ENCODE measurements at regions not wholly inside any gene's neighbourhood (a gene's known extent, or its start where the extent isn't known, plus 50 kb on each side); places are given as distances from the start of the nearest gene placed in this dataset.
"Not testable (repeated sequence)": the region's sequence is repeated elsewhere in the genome, so short reads cannot be mapped to it uniquely, and the experiment has no call there.

GRCh38 chr2:52428224-52428623, 1339.4 kb upstream of the CHAC2 start:
- no peak for DNase-seq

GRCh38 chr2:52423655-52424054, 1343.9 kb upstream of the CHAC2 start:
- DNase-seq = no peak

GRCh38 chr2:52423111-52423510, 1344.5 kb upstream of the CHAC2 start:
- DNase-seq = no peak

GRCh38 chr2:52416340-52416739, 1351.3 kb upstream of the CHAC2 start:
- DNase-seq = no peak

GRCh38 chr2:52414561-52415295, 1352.9 kb upstream of the CHAC2 start:
- no peak for DNase-seq

- not testable (repeated sequence) for DNase-seq
Observed at GRCh38 chr2:52409308-52410118, 1358.1 kb upstream of the CHAC2 start.

GRCh38 chr2:52405980-52406379, 1361.6 kb upstream of the CHAC2 start:
- DNase-seq = no peak

- no peak for DNase-seq
Observed at GRCh38 chr2:52404866-52405265, 1362.7 kb upstream of the CHAC2 start.

- DNase-seq = no peak
Observed at GRCh38 chr2:52404046-52404445, 1363.6 kb upstream of the CHAC2 start.

GRCh38 chr2:52402128-52402527, 1365.5 kb upstream of the CHAC2 start:
- no peak for DNase-seq

- DNase-seq = no peak
Observed at GRCh38 chr2:52396836-52397235, 1364.9 kb upstream of the NRXN1 start.

GRCh38 chr2:52395912-52396311, 1364.0 kb upstream of the NRXN1 start:
- DNase-seq = no peak

GRCh38 chr2:52391621-52392020, 1359.7 kb upstream of the NRXN1 start:
- DNase-seq = no peak

GRCh38 chr2:52390651-52391050, 1358.7 kb upstream of the NRXN1 start:
- DNase-seq = no peak

- no peak for DNase-seq
Observed at GRCh38 chr2:52387937-52388590, 1356.1 kb upstream of the NRXN1 start.

- no peak for DNase-seq
Observed at GRCh38 chr2:52386433-52387030, 1354.6 kb upstream of the NRXN1 start.

- DNase-seq = no peak
Observed at GRCh38 chr2:52383541-52383940, 1351.6 kb upstream of the NRXN1 start.

GRCh38 chr2:52369178-52369577, 1337.2 kb upstream of the NRXN1 start:
- DNase-seq = no peak

GRCh38 chr2:52368141-52368540, 1336.2 kb upstream of the NRXN1 start:
- DNase-seq = no peak

GRCh38 chr2:52365946-52366345, 1334.0 kb upstream of the NRXN1 start:
- DNase-seq = no peak

- no peak for DNase-seq
Observed at GRCh38 chr2:52356556-52356955, 1324.6 kb upstream of the NRXN1 start.

GRCh38 chr2:52347292-52347691, 1315.4 kb upstream of the NRXN1 start:
- no peak for DNase-seq

- DNase-seq = no peak
Observed at GRCh38 chr2:52345676-52346075, 1313.7 kb upstream of the NRXN1 start.

Data from central memory CD4-positive, alpha-beta T cell (primary cell).